HEK293T (cell line): ENCODE measurements at regions not wholly inside any gene's neighbourhood (a gene's known extent, or its start where the extent isn't known, plus 50 kb on each side); places are given as distances from the start of the nearest gene placed in this dataset.

Source experiments
- ARNT ChIP-seq: fragments of 450-650 bp; IDR thresholded peaks from 2 replicates; pipeline ENCODE4 v1.6.1; 2017; ENCODE audit warnings: mild to moderate bottlenecking
- ELF4 ChIP-seq: fragments of 450-650 bp; IDR thresholded peaks from 2 replicates; pipeline ENCODE4 v1.6.1; 2017; ENCODE audit warnings: antibody characterized with exemption
- FOXK2 ChIP-seq: fragments of 450-650 bp; IDR thresholded peaks from 2 replicates; pipeline ENCODE4 v1.6.1; 2016; ENCODE audit warnings: mild to moderate bottlenecking
- LEF1 ChIP-seq: fragments of 450-650 bp; IDR thresholded peaks from 2 replicates; pipeline ENCODE4 v1.6.1; 2017; ENCODE audit warnings: mild to moderate bottlenecking, borderline replicate concordance
- NFRKB ChIP-seq: fragments of 450-650 bp; IDR thresholded peaks from 2 replicates; pipeline ENCODE4 v1.6.1; 2016; ENCODE audit warnings: mild to moderate bottlenecking, moderate library complexity
- PKNOX1 ChIP-seq: fragments of 450-650 bp; IDR thresholded peaks from 2 replicates; pipeline ENCODE4 v1.6.1; 2016
- SP1 ChIP-seq: fragments of 450-650 bp; IDR thresholded peaks from 2 replicates; pipeline ENCODE4 v1.6.1; 2017
- SUZ12 ChIP-seq: fragments of 450-650 bp; IDR thresholded peaks from 2 replicates; pipeline ENCODE4 v1.6.1; 2016; ENCODE audit warnings: mild to moderate bottlenecking

DNA sequence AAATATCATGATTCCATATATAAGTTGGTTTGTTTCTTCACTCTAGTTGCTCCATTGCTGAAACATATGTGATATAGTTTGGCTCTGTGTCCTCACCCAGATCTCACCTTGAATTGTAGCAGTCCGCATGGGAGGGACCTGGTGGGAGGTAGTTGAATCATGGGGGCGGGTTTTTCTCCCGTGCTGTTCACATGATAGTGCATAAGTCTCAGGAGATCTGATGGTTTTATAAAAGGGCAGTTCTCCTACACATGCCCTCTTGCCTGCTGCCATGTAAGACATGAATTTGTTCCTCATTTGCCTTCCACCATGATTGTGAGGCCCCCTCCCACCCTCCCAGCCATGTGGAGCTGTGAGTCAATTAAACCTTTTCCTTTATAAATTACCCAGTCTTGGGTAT, 915.5 kb downstream of the KCNJ2 start:
- TF ChIP-seq NFRKB (no peak), PKNOX1 (no peak), SP1 (no peak), SUZ12 (no peak), ELF4 (no peak), FOXK2 (no peak), ARNT (no peak), LEF1 (no peak)
